Mesothelial cell of epicardium (in vitro differentiated cells): ENCODE measurements at regions not wholly inside any gene's neighbourhood (a gene's known extent, or its start where the extent isn't known, plus 50 kb on each side); places are given as distances from the start of the nearest gene placed in this dataset.

ENCODE experiments used
- DNase-seq, 2 experiments: peaks; one replicate each; pipeline ENCODE4 v3.0.0; 2021; ENCODE audit warnings: low spot score in 2 of 2; ENCODE audit not compliant: unreplicated experiment in 2 of 2
- H3K27ac Mint-ChIP-seq: 2 replicates; pipeline ENCODE4 v1.8.0; 2021; ENCODE audit warnings: mixed read lengths
- H3K27me3 Mint-ChIP-seq: 2 replicates; pipeline ENCODE4 v1.8.0; 2021; ENCODE audit warnings: low read depth, mixed read lengths
- H3K36me3 Mint-ChIP-seq: 2 replicates; pipeline ENCODE4 v1.8.0; 2021; ENCODE audit warnings: mixed read lengths
- H3K4me1 Mint-ChIP-seq: 2 replicates; pipeline ENCODE4 v1.8.0; 2021; ENCODE audit warnings: mixed read lengths
- H3K4me3 Mint-ChIP-seq: 2 replicates; pipeline ENCODE4 v1.8.0; 2021; ENCODE audit warnings: mild to moderate bottlenecking, moderate library complexity, mixed read lengths
- H3K9me3 Mint-ChIP-seq: 2 replicates; pipeline ENCODE4 v1.8.0; 2021; ENCODE audit warnings: mixed read lengths
- TF ChIP-seq, protein P1 (sequence below): fragments of 200-600 bp; sonication (generic); IDR thresholded peaks from one replicate; pipeline ENCODE4 v1.5.0; 2021; ENCODE audit warnings: antibody characterized with exemption; ENCODE audit not compliant: unreplicated experiment

GRCh38 chr6:142002825-142003405 is 129.8 kb upstream of the GJE1 start:
- H3K9me3 Mint-ChIP-seq, result peaks cover 37% of the 10 kb centered on the region
- no peak overlapping the region for H3K4me3 Mint-ChIP-seq
- TF ChIP-seq, protein P1, sequence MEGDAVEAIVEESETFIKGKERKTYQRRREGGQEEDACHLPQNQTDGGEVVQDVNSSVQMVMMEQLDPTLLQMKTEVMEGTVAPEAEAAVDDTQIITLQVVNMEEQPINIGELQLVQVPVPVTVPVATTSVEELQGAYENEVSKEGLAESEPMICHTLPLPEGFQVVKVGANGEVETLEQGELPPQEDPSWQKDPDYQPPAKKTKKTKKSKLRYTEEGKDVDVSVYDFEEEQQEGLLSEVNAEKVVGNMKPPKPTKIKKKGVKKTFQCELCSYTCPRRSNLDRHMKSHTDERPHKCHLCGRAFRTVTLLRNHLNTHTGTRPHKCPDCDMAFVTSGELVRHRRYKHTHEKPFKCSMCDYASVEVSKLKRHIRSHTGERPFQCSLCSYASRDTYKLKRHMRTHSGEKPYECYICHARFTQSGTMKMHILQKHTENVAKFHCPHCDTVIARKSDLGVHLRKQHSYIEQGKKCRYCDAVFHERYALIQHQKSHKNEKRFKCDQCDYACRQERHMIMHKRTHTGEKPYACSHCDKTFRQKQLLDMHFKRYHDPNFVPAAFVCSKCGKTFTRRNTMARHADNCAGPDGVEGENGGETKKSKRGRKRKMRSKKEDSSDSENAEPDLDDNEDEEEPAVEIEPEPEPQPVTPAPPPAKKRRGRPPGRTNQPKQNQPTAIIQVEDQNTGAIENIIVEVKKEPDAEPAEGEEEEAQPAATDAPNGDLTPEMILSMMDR, result no peak
- no peak for DNase-seq
- peaks cover 7% of the 10 kb centered on the region for H3K36me3 Mint-ChIP-seq
- no peaks in the 10 kb centered on the region for H3K4me1 Mint-ChIP-seq
- H3K27ac Mint-ChIP-seq, result no peak overlapping the region
- H3K27me3 Mint-ChIP-seq, result no peaks in the 10 kb centered on the region

GRCh38 chr6:141996823-141997222 is 135.9 kb upstream of the GJE1 start:
- TF ChIP-seq, protein P1, result no peak
- Mint-ChIP-seq H3K27me3 (no peaks in the 10 kb centered on the region), H3K36me3 (peaks cover 17% of the 10 kb centered on the region), H3K4me3 (no peak overlapping the region), H3K27ac (no peak overlapping the region), H3K9me3 (peaks cover 72% of the 10 kb centered on the region), H3K4me1 (no peaks in the 10 kb centered on the region)
- DNase-seq, result no peak

- no peak overlapping the region for H3K4me3 Mint-ChIP-seq
- DNase-seq, result no peak
- no peaks in the 10 kb centered on the region for H3K27me3 Mint-ChIP-seq
- H3K9me3 Mint-ChIP-seq, result peaks cover 33% of the 10 kb centered on the region
- H3K27ac Mint-ChIP-seq, result no peak overlapping the region
- no peaks in the 10 kb centered on the region for H3K4me1 Mint-ChIP-seq
- H3K36me3 Mint-ChIP-seq, result peaks cover 10% of the 10 kb centered on the region
- TF ChIP-seq, protein P1, result no peak
These were observed 140.6 kb upstream of the GJE1 start for GRCh38 chr6:141992109-141992508.

DNA sequence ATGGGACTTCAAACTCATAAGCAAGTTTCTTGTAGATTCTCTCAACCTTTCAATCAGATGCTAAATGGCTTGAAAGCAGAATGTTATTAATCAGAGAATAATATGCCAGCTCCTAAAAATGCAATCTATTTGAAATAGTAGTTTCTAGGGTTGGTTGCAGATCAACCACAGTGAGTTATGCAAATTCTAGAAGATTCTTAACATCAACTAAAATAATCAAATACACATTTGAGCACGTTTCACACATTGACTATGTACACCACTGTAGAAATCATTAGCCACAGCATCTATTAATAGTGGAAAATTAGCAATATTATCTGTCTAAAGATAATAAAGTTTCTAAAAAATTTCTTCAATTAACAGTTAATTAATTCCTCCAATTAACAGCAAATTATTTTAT is 141.9 kb upstream of the GJE1 start:
- DNase-seq, result no peak
- Mint-ChIP-seq H3K9me3 (peaks cover 23% of the 10 kb centered on the region), H3K36me3 (peaks cover 5% of the 10 kb centered on the region), H3K27me3 (no peaks in the 10 kb centered on the region), H3K4me1 (no peaks in the 10 kb centered on the region), H3K27ac (no peak overlapping the region), H3K4me3 (no peak overlapping the region)
- TF ChIP-seq, protein P1, result no peak

GRCh38 chr6:141989706-141989959 is 143.1 kb upstream of the GJE1 start:
- no peak for DNase-seq
- no peaks in the 10 kb centered on the region for H3K36me3 Mint-ChIP-seq
- TF ChIP-seq, protein P1, result no peak
- peaks cover 14% of the 10 kb centered on the region for H3K9me3 Mint-ChIP-seq
- H3K27ac Mint-ChIP-seq, result no peak overlapping the region
- peaks cover 3% of the 10 kb centered on the region for H3K4me1 Mint-ChIP-seq
- H3K27me3 Mint-ChIP-seq, result no peaks in the 10 kb centered on the region
- H3K4me3 Mint-ChIP-seq, result no peak overlapping the region
